Endodermal cell (in vitro differentiated cells): ENCODE measurements at regions not wholly inside any gene's neighbourhood (a gene's known extent, or its start where the extent isn't known, plus 50 kb on each side); places are given as distances from the start of the nearest gene placed in this dataset.

Source experiments
- DNase-seq: peaks from one replicate; pipeline ENCODE4 v3.0.0-alpha.2; 2017
- H3K27ac ChIP-seq: 2 replicates; pipeline ENCODE4 v1.5.1; 2013; ENCODE audit warnings: mild to moderate bottlenecking, low read depth, low read length, moderate library complexity
- H3K27me3 ChIP-seq: 2 replicates; pipeline ENCODE4 v1.6.1; 2013; ENCODE audit warnings: mild to moderate bottlenecking, low read length, moderate library complexity; ENCODE audit not compliant: insufficient read depth, control insufficient read depth, poor library complexity, severe bottlenecking
- H3K36me3 ChIP-seq: 2 replicates; pipeline ENCODE4 v1.7.0; 2013; ENCODE audit warnings: mild to moderate bottlenecking, low read length, moderate library complexity; ENCODE audit not compliant: control insufficient read depth, insufficient read depth
- H3K4me1 ChIP-seq: one replicate; pipeline ENCODE4 v1.7.0; 2013; ENCODE audit warnings: low read length; ENCODE audit not compliant: control insufficient read depth, insufficient read depth
- H3K4me3 ChIP-seq: 2 replicates; pipeline ENCODE4 v1.5.1; 2013; ENCODE audit warnings: mild to moderate bottlenecking, low read length, moderate library complexity
- H3K9ac ChIP-seq: 2 replicates; pipeline ENCODE4 v1.6.1; 2013; ENCODE audit warnings: mild to moderate bottlenecking, low read length, moderate library complexity; ENCODE audit not compliant: poor library complexity, severe bottlenecking; ENCODE audit errors: extremely low read depth
- H3K9me3 ChIP-seq: 2 replicates; pipeline ENCODE4 v1.6.1; 2013; ENCODE audit warnings: mild to moderate bottlenecking, low read length, moderate library complexity; ENCODE audit not compliant: control insufficient read depth
- H3K27ac Mint-ChIP-seq: 2 replicates; pipeline ENCODE4 v1.8.0; 2020; ENCODE audit warnings: mixed read lengths
- H3K27me3 Mint-ChIP-seq: 2 replicates; pipeline ENCODE4 v1.8.0; 2021; ENCODE audit warnings: mild to moderate bottlenecking, mixed read lengths; ENCODE audit not compliant: insufficient read depth
- H3K36me3 Mint-ChIP-seq: 2 replicates; pipeline ENCODE4 v1.8.0; 2020; ENCODE audit warnings: low read depth, mixed read lengths
- H3K4me1 Mint-ChIP-seq: 2 replicates; pipeline ENCODE4 v1.8.0; 2020; ENCODE audit warnings: mixed read lengths
- H3K4me3 Mint-ChIP-seq: 2 replicates; pipeline ENCODE4 v1.8.0; 2020; ENCODE audit warnings: mild to moderate bottlenecking, moderate library complexity, mixed read lengths
- H3K9me3 Mint-ChIP-seq: 2 replicates; pipeline ENCODE4 v1.8.0; 2020; ENCODE audit warnings: mild to moderate bottlenecking, mixed read lengths
- WGBS, 2 experiments: methylation state at CpG; one replicate each; pipeline versions ENCODE4 v1.1.5 to v1.1.7; 2013; ENCODE audit warnings: missing lambda C conversion rate in 2 of 2, mixed read lengths in 1 of 2; ENCODE audit not compliant: insufficient coverage in 1 of 2, insufficient read length in 1 of 2; 5-methylcytosine and 5-hydroxymethylcytosine counted together
- TF ChIP-seq, protein P1 (sequence below): fragments of 200-600 bp; sonication (generic); conservative IDR thresholded peaks from 2 replicates; pipeline ENCODE4 v1.5.0; 2021; ENCODE audit warnings: antibody characterized with exemption, mild to moderate bottlenecking

DNA sequence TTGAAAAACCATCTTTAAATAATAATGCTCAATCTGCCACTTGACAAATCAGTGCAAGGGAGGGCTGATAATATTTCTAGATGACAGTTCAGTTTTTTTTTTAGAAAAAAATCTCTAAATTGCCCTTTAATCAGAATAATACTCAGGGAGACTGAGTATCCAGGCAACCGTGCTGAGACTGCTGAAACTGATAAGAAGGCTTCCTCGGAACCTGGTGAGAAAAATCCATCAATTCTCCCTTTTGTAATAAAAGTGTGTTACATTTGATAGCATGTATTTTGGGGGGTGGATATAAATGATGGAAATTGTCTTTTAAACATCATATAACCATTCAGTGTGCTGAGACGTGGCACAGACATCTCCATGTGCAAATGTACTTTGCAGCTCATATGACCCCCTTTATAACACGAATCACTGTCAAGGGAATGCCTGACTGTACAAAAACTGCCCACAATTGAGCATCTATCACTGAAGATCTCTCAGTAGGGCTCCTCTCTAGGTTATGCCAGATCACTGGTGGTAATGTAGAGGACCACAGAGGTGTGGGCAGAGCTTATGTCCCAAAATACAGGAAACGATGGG, 491.1 kb upstream of the ADARB2 start:
- DNase-seq, result no peak
- WGBS, 2 experiments, result 90 to 92% methylated on average over 2 to 5 of the region's 5 CpGs
- Histone ChIP-seq H3K27me3 (peaks cover 6% of the 10 kb centered on the region), H3K4me3 (no peak overlapping the region), H3K27ac (no peak overlapping the region), H3K36me3 (no peaks in the 10 kb centered on the region), H3K9ac (no peak overlapping the region), H3K9me3 (no peaks in the 10 kb centered on the region), H3K4me1 (no peaks in the 10 kb centered on the region)
- no peaks in the 10 kb centered on the region for H3K4me1 Mint-ChIP-seq
- H3K27me3 Mint-ChIP-seq, result no peaks in the 10 kb centered on the region
- no peak overlapping the region for H3K27ac Mint-ChIP-seq
- H3K9me3 Mint-ChIP-seq, result no peaks in the 10 kb centered on the region
- H3K4me3 Mint-ChIP-seq, result no peak overlapping the region
- TF ChIP-seq, protein P1, sequence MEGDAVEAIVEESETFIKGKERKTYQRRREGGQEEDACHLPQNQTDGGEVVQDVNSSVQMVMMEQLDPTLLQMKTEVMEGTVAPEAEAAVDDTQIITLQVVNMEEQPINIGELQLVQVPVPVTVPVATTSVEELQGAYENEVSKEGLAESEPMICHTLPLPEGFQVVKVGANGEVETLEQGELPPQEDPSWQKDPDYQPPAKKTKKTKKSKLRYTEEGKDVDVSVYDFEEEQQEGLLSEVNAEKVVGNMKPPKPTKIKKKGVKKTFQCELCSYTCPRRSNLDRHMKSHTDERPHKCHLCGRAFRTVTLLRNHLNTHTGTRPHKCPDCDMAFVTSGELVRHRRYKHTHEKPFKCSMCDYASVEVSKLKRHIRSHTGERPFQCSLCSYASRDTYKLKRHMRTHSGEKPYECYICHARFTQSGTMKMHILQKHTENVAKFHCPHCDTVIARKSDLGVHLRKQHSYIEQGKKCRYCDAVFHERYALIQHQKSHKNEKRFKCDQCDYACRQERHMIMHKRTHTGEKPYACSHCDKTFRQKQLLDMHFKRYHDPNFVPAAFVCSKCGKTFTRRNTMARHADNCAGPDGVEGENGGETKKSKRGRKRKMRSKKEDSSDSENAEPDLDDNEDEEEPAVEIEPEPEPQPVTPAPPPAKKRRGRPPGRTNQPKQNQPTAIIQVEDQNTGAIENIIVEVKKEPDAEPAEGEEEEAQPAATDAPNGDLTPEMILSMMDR, result no peak
- no peaks in the 10 kb centered on the region for H3K36me3 Mint-ChIP-seq

DNA sequence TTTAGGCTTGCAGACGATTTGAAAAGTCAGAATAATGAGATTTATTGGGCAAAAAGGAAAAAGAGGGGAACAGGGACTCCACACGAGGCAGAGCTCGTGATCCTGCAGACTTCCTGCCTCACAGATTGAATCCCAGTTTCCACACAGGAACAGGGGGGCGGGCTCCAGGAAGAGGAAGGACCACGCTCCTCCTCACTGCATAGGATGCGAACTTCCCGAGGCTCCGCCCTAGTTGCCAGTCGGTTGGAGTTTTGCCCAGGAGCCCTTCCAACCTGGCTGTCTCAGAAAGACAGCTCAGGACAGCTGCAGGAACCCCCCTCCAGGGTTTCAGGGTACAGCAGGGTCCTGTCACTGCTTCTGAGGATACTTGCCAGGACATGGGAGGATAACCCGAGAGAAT, 488.3 kb upstream of the ADARB2 start:
- no peaks in the 10 kb centered on the region for H3K9me3 Mint-ChIP-seq
- DNase-seq, result no peak
- no peak overlapping the region for H3K27ac Mint-ChIP-seq
- H3K4me3 ChIP-seq, result no peak overlapping the region
- no peaks in the 10 kb centered on the region for H3K27me3 Mint-ChIP-seq
- WGBS, 2 experiments, result 90 to 91% methylated on average over 5 to 10 of the region's 10 CpGs
- H3K36me3 ChIP-seq, result no peaks in the 10 kb centered on the region
- TF ChIP-seq, protein P1, result no peak
- no peaks in the 10 kb centered on the region for H3K4me1 ChIP-seq
- H3K27ac ChIP-seq, result no peak overlapping the region
- H3K4me1 Mint-ChIP-seq, result no peaks in the 10 kb centered on the region
- H3K9ac ChIP-seq, result no peak overlapping the region
- no peaks in the 10 kb centered on the region for H3K9me3 ChIP-seq
- peaks cover 23% of the 10 kb centered on the region for H3K27me3 ChIP-seq
- no peak overlapping the region for H3K4me3 Mint-ChIP-seq
- H3K36me3 Mint-ChIP-seq, result no peaks in the 10 kb centered on the region

DNA sequence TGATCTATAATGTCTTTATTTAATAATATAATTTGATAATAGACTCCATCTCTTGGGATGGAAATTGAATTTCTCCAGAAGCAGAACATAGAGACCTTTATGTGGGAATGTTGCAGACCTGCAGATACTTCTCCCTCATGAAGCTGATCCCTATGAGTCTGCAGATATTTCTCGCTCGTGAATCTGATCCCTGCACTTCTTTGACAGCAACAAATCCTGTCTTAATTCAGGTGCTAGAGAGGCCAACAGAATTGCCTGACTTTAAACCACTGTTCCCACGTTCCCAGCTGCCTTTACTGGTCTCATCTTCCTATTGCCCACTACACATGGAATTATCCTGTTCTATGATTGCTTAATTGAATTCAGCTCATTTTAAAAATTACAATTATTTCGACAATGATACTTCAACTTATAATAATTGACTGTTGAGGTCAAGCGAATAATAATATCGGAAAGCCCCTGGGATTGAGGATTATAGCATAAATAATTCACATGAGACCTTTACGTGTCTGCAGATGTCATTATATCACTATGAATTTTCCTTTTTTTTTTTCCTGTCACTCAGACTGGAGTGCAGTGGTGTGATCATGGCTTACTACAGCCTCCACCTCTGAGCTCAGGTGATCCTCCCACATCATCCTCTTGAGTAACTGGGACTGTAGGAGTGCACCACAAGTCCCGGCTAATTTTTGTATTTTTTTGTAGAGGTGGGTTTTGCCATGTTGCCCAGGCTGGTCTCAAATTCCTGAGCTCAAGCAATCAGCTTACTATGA, 486.4 kb upstream of the ADARB2 start:
- Mint-ChIP-seq H3K27ac (no peak overlapping the region), H3K4me3 (no peak overlapping the region), H3K36me3 (no peaks in the 10 kb centered on the region), H3K9me3 (no peaks in the 10 kb centered on the region), H3K27me3 (no peaks in the 10 kb centered on the region), H3K4me1 (no peaks in the 10 kb centered on the region)
- no peaks in the 10 kb centered on the region for H3K4me1 ChIP-seq
- H3K4me3 ChIP-seq, result no peak overlapping the region
- TF ChIP-seq, protein P1, result no peak
- H3K9ac ChIP-seq, result no peak overlapping the region
- DNase-seq, result no peak
- no peaks in the 10 kb centered on the region for H3K36me3 ChIP-seq
- no peaks in the 10 kb centered on the region for H3K9me3 ChIP-seq
- 91 to 100% methylated on average over 4 to 8 of the region's 8 CpGs for WGBS, 2 experiments
- H3K27ac ChIP-seq, result no peak overlapping the region
- H3K27me3 ChIP-seq, result peaks cover 23% of the 10 kb centered on the region
